ENCODE measurements at regions not wholly inside any gene's neighbourhood (a gene's known extent, or its start where the extent isn't known, plus 50 kb on each side); places are given as distances from the start of the nearest gene placed in this dataset.

DNA sequence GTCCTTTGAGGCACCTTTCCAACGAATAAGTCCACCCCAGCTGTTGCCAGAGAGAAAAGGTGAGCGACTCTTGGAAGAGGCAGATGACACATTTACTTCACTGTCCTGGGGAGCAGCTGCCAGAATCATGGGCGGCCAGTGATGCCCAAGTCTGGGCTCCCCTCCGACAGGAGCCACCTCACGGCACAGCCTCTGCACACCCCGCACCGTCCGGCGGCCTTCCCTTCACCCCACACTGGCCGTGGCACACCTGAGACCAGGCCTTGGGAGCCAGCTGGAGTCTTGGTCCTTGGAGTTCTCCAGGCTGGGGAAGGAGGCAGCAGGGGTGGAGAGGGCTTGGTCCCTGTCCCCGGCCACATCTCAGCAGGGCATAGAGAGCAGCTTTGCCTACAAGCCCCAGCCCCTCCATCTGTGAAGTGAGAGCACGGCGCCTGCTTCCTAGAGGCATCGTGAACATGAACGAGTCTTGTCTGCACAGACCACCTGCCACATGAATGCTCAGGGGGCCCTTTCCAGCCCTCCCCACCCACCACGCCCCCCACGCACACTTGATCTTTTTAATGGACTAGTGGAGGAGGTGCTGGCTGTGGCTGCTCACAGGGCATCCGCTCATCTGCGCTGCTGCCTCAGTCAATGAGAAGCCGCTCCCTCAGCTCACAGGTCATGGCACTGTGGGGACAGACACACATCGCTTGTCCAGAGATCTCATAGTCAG is 400.2 kb upstream of the MYT1L start:
- CTCF ChIA-PET = no interaction called here
- RAD21 ChIA-PET (ENCODE audit: low non-redundant PET in 1 of 2, low total read pairs in 2 of 2, uncharacterized antibody in 2 of 2, unreplicated experiment in 2 of 2) = no interaction called here
- DNase-seq (ENCODE audit: low read depth, low spot score) = no peak
- H3K4me1 ChIP-seq (ENCODE audit: control insufficient read depth in 1 of 2, insufficient read depth in 2 of 2, low read length in 2 of 2) = no peaks in the 10 kb centered on the region
- no peaks in the 10 kb centered on the region for H3K9me3 ChIP-seq (ENCODE audit: control insufficient read depth in 1 of 2, insufficient read depth in 1 of 2, low read depth in 1 of 2, low read length in 2 of 2)
- intact Hi-C loops (cut with micrococcal nuclease) = no loop called here
- no peak overlapping the region for H3K4me2 ChIP-seq (ENCODE audit: low read length)
- H3K9me2 ChIP-seq (ENCODE audit: insufficient read depth) = no peaks in the 10 kb centered on the region
- no peak overlapping the region for H3K9ac ChIP-seq (ENCODE audit: low read length)
- POLR2A ChIA-PET = no interaction called here
- TF ChIP-seq TCF7L2 (IDR thresholded peaks at IDR 0.05; ENCODE audit: borderline replicate concordance, extremely low read depth, insufficient read depth, insufficient read length) (no peak), ELF1 (IDR thresholded peaks at IDR 0.05; ENCODE audit: borderline replicate concordance, low read depth) (no peak), EZH2 (IDR thresholded peaks at IDR 0.05) (no peak), CBX3 (IDR thresholded peaks at IDR 0.05; ENCODE audit: low read depth) (no peak), SIN3A (IDR thresholded peaks at IDR 0.05; ENCODE audit: low read depth) (no peak), EGR1 (IDR thresholded peaks at IDR 0.05; ENCODE audit: low read depth) (no peak)
- TF ChIP-seq, protein P1, sequence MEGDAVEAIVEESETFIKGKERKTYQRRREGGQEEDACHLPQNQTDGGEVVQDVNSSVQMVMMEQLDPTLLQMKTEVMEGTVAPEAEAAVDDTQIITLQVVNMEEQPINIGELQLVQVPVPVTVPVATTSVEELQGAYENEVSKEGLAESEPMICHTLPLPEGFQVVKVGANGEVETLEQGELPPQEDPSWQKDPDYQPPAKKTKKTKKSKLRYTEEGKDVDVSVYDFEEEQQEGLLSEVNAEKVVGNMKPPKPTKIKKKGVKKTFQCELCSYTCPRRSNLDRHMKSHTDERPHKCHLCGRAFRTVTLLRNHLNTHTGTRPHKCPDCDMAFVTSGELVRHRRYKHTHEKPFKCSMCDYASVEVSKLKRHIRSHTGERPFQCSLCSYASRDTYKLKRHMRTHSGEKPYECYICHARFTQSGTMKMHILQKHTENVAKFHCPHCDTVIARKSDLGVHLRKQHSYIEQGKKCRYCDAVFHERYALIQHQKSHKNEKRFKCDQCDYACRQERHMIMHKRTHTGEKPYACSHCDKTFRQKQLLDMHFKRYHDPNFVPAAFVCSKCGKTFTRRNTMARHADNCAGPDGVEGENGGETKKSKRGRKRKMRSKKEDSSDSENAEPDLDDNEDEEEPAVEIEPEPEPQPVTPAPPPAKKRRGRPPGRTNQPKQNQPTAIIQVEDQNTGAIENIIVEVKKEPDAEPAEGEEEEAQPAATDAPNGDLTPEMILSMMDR (IDR thresholded peaks at IDR 0.05 in 2 of 3, conservative IDR thresholded peaks at IDR 0.05 in 1 of 3; ENCODE audit: borderline replicate concordance in 1 of 3, insufficient read depth in 1 of 3, low read depth in 2 of 3, low read length in 2 of 3) = no peak
- TF ChIP-seq, protein P2, sequence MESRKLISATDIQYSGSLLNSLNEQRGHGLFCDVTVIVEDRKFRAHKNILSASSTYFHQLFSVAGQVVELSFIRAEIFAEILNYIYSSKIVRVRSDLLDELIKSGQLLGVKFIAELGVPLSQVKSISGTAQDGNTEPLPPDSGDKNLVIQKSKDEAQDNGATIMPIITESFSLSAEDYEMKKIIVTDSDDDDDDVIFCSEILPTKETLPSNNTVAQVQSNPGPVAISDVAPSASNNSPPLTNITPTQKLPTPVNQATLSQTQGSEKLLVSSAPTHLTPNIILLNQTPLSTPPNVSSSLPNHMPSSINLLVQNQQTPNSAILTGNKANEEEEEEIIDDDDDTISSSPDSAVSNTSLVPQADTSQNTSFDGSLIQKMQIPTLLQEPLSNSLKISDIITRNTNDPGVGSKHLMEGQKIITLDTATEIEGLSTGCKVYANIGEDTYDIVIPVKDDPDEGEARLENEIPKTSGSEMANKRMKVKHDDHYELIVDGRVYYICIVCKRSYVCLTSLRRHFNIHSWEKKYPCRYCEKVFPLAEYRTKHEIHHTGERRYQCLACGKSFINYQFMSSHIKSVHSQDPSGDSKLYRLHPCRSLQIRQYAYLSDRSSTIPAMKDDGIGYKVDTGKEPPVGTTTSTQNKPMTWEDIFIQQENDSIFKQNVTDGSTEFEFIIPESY (IDR thresholded peaks at IDR 0.05; ENCODE audit: extremely low read depth, insufficient replicate concordance, low read length) = no peak
- TF ChIP-seq, protein P3, sequence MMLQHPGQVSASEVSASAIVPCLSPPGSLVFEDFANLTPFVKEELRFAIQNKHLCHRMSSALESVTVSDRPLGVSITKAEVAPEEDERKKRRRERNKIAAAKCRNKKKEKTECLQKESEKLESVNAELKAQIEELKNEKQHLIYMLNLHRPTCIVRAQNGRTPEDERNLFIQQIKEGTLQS (IDR thresholded peaks at IDR 0.05) = no peak
- TF ChIP-seq, protein P4, sequence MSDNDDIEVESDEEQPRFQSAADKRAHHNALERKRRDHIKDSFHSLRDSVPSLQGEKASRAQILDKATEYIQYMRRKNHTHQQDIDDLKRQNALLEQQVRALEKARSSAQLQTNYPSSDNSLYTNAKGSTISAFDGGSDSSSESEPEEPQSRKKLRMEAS (IDR thresholded peaks at IDR 0.05) = no peak
- TF ChIP-seq, protein P5, sequence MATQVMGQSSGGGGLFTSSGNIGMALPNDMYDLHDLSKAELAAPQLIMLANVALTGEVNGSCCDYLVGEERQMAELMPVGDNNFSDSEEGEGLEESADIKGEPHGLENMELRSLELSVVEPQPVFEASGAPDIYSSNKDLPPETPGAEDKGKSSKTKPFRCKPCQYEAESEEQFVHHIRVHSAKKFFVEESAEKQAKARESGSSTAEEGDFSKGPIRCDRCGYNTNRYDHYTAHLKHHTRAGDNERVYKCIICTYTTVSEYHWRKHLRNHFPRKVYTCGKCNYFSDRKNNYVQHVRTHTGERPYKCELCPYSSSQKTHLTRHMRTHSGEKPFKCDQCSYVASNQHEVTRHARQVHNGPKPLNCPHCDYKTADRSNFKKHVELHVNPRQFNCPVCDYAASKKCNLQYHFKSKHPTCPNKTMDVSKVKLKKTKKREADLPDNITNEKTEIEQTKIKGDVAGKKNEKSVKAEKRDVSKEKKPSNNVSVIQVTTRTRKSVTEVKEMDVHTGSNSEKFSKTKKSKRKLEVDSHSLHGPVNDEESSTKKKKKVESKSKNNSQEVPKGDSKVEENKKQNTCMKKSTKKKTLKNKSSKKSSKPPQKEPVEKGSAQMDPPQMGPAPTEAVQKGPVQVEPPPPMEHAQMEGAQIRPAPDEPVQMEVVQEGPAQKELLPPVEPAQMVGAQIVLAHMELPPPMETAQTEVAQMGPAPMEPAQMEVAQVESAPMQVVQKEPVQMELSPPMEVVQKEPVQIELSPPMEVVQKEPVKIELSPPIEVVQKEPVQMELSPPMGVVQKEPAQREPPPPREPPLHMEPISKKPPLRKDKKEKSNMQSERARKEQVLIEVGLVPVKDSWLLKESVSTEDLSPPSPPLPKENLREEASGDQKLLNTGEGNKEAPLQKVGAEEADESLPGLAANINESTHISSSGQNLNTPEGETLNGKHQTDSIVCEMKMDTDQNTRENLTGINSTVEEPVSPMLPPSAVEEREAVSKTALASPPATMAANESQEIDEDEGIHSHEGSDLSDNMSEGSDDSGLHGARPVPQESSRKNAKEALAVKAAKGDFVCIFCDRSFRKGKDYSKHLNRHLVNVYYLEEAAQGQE (IDR thresholded peaks at IDR 0.05; ENCODE audit: low read depth) = no peak
- no peaks in the 10 kb centered on the region for H4K20me1 ChIP-seq (ENCODE audit: insufficient read depth)
- no peak overlapping the region for H3K27ac ChIP-seq (ENCODE audit: low read depth, low read length)
- no peaks in the 10 kb centered on the region for H3K79me2 ChIP-seq (ENCODE audit: insufficient read depth, low read length)
- peaks cover 13% of the 10 kb centered on the region; the same call in 1 of the 2 replicates for H3K27me3 ChIP-seq (ENCODE audit: insufficient read depth, low read length)
- ATAC-seq = no peak
- H3K4me3 ChIP-seq (replicated peaks in 1 of 2; ENCODE audit: low read depth in 1 of 2, low read length in 2 of 2) = no peak overlapping the region
- no TSS peak for BruUV-seq (replicated peaks)
- no peak overlapping the region for H2AFZ ChIP-seq (ENCODE audit: low read depth, low read length, poor library complexity, severe bottlenecking)
- no peaks in the 10 kb centered on the region for H3K36me3 ChIP-seq (ENCODE audit: control insufficient read depth in 1 of 2, insufficient read depth in 2 of 2, low read length in 2 of 2)

Data from HCT116 (cell line).